ENCODE measurements at regions not wholly inside any gene's neighbourhood (a gene's known extent, or its start where the extent isn't known, plus 50 kb on each side); places are given as distances from the start of the nearest gene placed in this dataset.
"Not testable (repeated sequence)": the region's sequence is repeated elsewhere in the genome, so short reads cannot be mapped to it uniquely, and the experiment has no call there.

GRCh38 chr10:8336629-8337331 lies 282.3 kb downstream of the GATA3 start:
- Histone ChIP-seq H2AK5ac (ENCODE audit: low read length) (no peak overlapping the region), H2BK5ac (ENCODE audit: low read length) (no peak overlapping the region), H3K4me2 (ENCODE audit: low read length) (no peak overlapping the region), H3K79me2 (ENCODE audit: control insufficient read depth, insufficient read depth, low read length) (no peaks in the 10 kb centered on the region), H3K4ac (ENCODE audit: low read depth, low read length) (no peak overlapping the region), H4K5ac (ENCODE audit: low read length) (no peak overlapping the region), H2BK120ac (ENCODE audit: low read depth, low read length) (no peak overlapping the region), H4K8ac (ENCODE audit: low read depth, low read length) (no peak overlapping the region), H3K9ac (ENCODE audit: low read length) (no peak overlapping the region), H2BK15ac (replicated peaks; ENCODE audit: low read depth) (no peak overlapping the region), H3K23ac (ENCODE audit: low read length) (no peak overlapping the region), H3K79me1 (ENCODE audit: low read length) (no peaks in the 10 kb centered on the region), H3K36me3 (ENCODE audit: control insufficient read depth, insufficient read depth, low read length) (no peaks in the 10 kb centered on the region), H3K18ac (ENCODE audit: low read length) (no peak overlapping the region), H3K4me1 (ENCODE audit: control insufficient read depth, low read depth, low read length) (no peaks in the 10 kb centered on the region), H3K56ac (ENCODE audit: low read length) (no peak overlapping the region), H3K27ac (ENCODE audit: low read depth, low read length) (no peak overlapping the region), H3K27me3 (ENCODE audit: insufficient read depth, low read length, poor library complexity) (no peaks in the 10 kb centered on the region), H3K4me3 (ENCODE audit: low read length) (no peak overlapping the region)
- no CpG with 5 or more reads among the region's 19 CpGs for whole genome bisulfite sequencing (ENCODE audit: extremely low coverage, insufficient coverage, low lambda C conversion rate)
- no peak for DNase-seq

GRCh38 chr10:8337332-8337651 lies 282.8 kb downstream of the GATA3 start:
- no peak overlapping the region for H3K4ac ChIP-seq (ENCODE audit: low read depth, low read length)
- no peak overlapping the region for H3K9ac ChIP-seq (ENCODE audit: low read length)
- no peaks in the 10 kb centered on the region for H3K4me1 ChIP-seq (ENCODE audit: control insufficient read depth, low read depth, low read length)
- no peak overlapping the region for H4K8ac ChIP-seq (ENCODE audit: low read depth, low read length)
- H2BK120ac ChIP-seq (ENCODE audit: low read depth, low read length): no peak overlapping the region
- no peak overlapping the region for H3K23ac ChIP-seq (ENCODE audit: low read length)
- no peaks in the 10 kb centered on the region for H3K36me3 ChIP-seq (ENCODE audit: control insufficient read depth, insufficient read depth, low read length)
- H3K4me2 ChIP-seq (ENCODE audit: low read length): no peak overlapping the region
- no peak overlapping the region for H4K5ac ChIP-seq (ENCODE audit: low read length)
- H3K4me3 ChIP-seq (ENCODE audit: low read length): no peak overlapping the region
- no peak overlapping the region for H3K56ac ChIP-seq (ENCODE audit: low read length)
- no CpG with 5 or more reads among the region's 5 CpGs for WGBS (ENCODE audit: extremely low coverage, insufficient coverage, low lambda C conversion rate)
- no peak overlapping the region for H3K18ac ChIP-seq (ENCODE audit: low read length)
- H3K79me1 ChIP-seq (ENCODE audit: low read length): no peaks in the 10 kb centered on the region
- no peak overlapping the region for H2BK5ac ChIP-seq (ENCODE audit: low read length)
- no peaks in the 10 kb centered on the region for H3K79me2 ChIP-seq (ENCODE audit: control insufficient read depth, insufficient read depth, low read length)
- no peak overlapping the region for H2AK5ac ChIP-seq (ENCODE audit: low read length)
- H3K27ac ChIP-seq (ENCODE audit: low read depth, low read length): no peak overlapping the region
- H3K27me3 ChIP-seq (ENCODE audit: insufficient read depth, low read length, poor library complexity): no peaks in the 10 kb centered on the region
- no peak overlapping the region for H2BK15ac ChIP-seq (replicated peaks; ENCODE audit: low read depth)
- no peak for DNase-seq

- Histone ChIP-seq H2BK120ac (ENCODE audit: low read depth, low read length) (no peak overlapping the region), H3K27me3 (ENCODE audit: insufficient read depth, low read length, poor library complexity) (no peaks in the 10 kb centered on the region), H2AK5ac (ENCODE audit: low read length) (no peak overlapping the region), H3K79me2 (ENCODE audit: control insufficient read depth, insufficient read depth, low read length) (no peaks in the 10 kb centered on the region), H3K27ac (ENCODE audit: low read depth, low read length) (no peak overlapping the region), H2BK5ac (ENCODE audit: low read length) (no peak overlapping the region), H4K5ac (ENCODE audit: low read length) (no peak overlapping the region), H3K36me3 (ENCODE audit: control insufficient read depth, insufficient read depth, low read length) (no peaks in the 10 kb centered on the region), H3K18ac (ENCODE audit: low read length) (no peak overlapping the region), H3K23ac (ENCODE audit: low read length) (no peak overlapping the region), H3K56ac (ENCODE audit: low read length) (no peak overlapping the region), H3K4ac (ENCODE audit: low read depth, low read length) (no peak overlapping the region), H3K4me1 (ENCODE audit: control insufficient read depth, low read depth, low read length) (no peaks in the 10 kb centered on the region), H3K79me1 (ENCODE audit: low read length) (no peaks in the 10 kb centered on the region), H2BK15ac (replicated peaks; ENCODE audit: low read depth) (peak overlapping the region; percentile 74), H4K8ac (ENCODE audit: low read depth, low read length) (no peak overlapping the region), H3K9ac (ENCODE audit: low read length) (no peak overlapping the region), H3K4me2 (ENCODE audit: low read length) (no peak overlapping the region), H3K4me3 (ENCODE audit: low read length) (no peak overlapping the region)
- no peak for DNase-seq
- WGBS (ENCODE audit: extremely low coverage, insufficient coverage, low lambda C conversion rate): no CpG with 5 or more reads among the region's 4 CpGs
Observed at GRCh38 chr10:8338177-8338766, 283.8 kb downstream of the GATA3 start.

GRCh38 chr10:8344756-8345155 lies 290.3 kb downstream of the GATA3 start:
- no peak overlapping the region for H2BK15ac ChIP-seq (replicated peaks; ENCODE audit: low read depth)
- H3K4me3 ChIP-seq (ENCODE audit: low read length): no peak overlapping the region
- H4K8ac ChIP-seq (ENCODE audit: low read depth, low read length): no peak overlapping the region
- H3K36me3 ChIP-seq (ENCODE audit: control insufficient read depth, insufficient read depth, low read length): no peaks in the 10 kb centered on the region
- no peak overlapping the region for H3K56ac ChIP-seq (ENCODE audit: low read length)
- no peak for DNase-seq
- H3K79me1 ChIP-seq (ENCODE audit: low read length): no peaks in the 10 kb centered on the region
- H3K9ac ChIP-seq (ENCODE audit: low read length): no peak overlapping the region
- H3K23ac ChIP-seq (ENCODE audit: low read length): no peak overlapping the region
- H2AK5ac ChIP-seq (ENCODE audit: low read length): no peak overlapping the region
- no peak overlapping the region for H3K4ac ChIP-seq (ENCODE audit: low read depth, low read length)
- no peak overlapping the region for H3K4me2 ChIP-seq (ENCODE audit: low read length)
- H3K27ac ChIP-seq (ENCODE audit: low read depth, low read length): no peak overlapping the region
- no peak overlapping the region for H2BK120ac ChIP-seq (ENCODE audit: low read depth, low read length)
- no CpG with 5 or more reads among the region's 1 CpG for WGBS (ENCODE audit: extremely low coverage, insufficient coverage, low lambda C conversion rate)
- no peaks in the 10 kb centered on the region for H3K27me3 ChIP-seq (ENCODE audit: insufficient read depth, low read length, poor library complexity)
- no peaks in the 10 kb centered on the region for H3K79me2 ChIP-seq (ENCODE audit: control insufficient read depth, insufficient read depth, low read length)
- no peaks in the 10 kb centered on the region for H3K4me1 ChIP-seq (ENCODE audit: control insufficient read depth, low read depth, low read length)
- no peak overlapping the region for H4K5ac ChIP-seq (ENCODE audit: low read length)
- H3K18ac ChIP-seq (ENCODE audit: low read length): no peak overlapping the region
- H2BK5ac ChIP-seq (ENCODE audit: low read length): no peak overlapping the region

GRCh38 chr10:8346861-8347260 lies 292.4 kb downstream of the GATA3 start:
- Histone ChIP-seq H2BK15ac (replicated peaks; ENCODE audit: low read depth) (no peak overlapping the region), H3K79me1 (ENCODE audit: low read length) (no peaks in the 10 kb centered on the region), H3K56ac (ENCODE audit: low read length) (no peak overlapping the region), H3K4me2 (ENCODE audit: low read length) (no peak overlapping the region), H2BK5ac (ENCODE audit: low read length) (no peak overlapping the region), H3K4me3 (ENCODE audit: low read length) (no peak overlapping the region), H3K4me1 (ENCODE audit: control insufficient read depth, low read depth, low read length) (no peaks in the 10 kb centered on the region), H3K18ac (ENCODE audit: low read length) (no peak overlapping the region), H2AK5ac (ENCODE audit: low read length) (no peak overlapping the region), H3K79me2 (ENCODE audit: control insufficient read depth, insufficient read depth, low read length) (no peaks in the 10 kb centered on the region), H3K27me3 (ENCODE audit: insufficient read depth, low read length, poor library complexity) (no peaks in the 10 kb centered on the region), H4K8ac (ENCODE audit: low read depth, low read length) (no peak overlapping the region), H3K9ac (ENCODE audit: low read length) (no peak overlapping the region), H3K36me3 (ENCODE audit: control insufficient read depth, insufficient read depth, low read length) (no peaks in the 10 kb centered on the region), H3K4ac (ENCODE audit: low read depth, low read length) (no peak overlapping the region), H4K5ac (ENCODE audit: low read length) (no peak overlapping the region), H3K23ac (ENCODE audit: low read length) (no peak overlapping the region), H2BK120ac (ENCODE audit: low read depth, low read length) (no peak overlapping the region), H3K27ac (ENCODE audit: low read depth, low read length) (no peak overlapping the region)
- peak; percentile 86 for DNase-seq
- WGBS (ENCODE audit: extremely low coverage, insufficient coverage, low lambda C conversion rate): no CpG with 5 or more reads among the region's 1 CpG

GRCh38 chr10:8347614-8348013 lies 293.1 kb downstream of the GATA3 start:
- not testable (repeated sequence) for H3K9ac ChIP-seq (ENCODE audit: low read length)
- WGBS (ENCODE audit: extremely low coverage, insufficient coverage, low lambda C conversion rate): no CpG with 5 or more reads among the region's 4 CpGs

More at GRCh38 chr10:8347614-8348013, 293.1 kb downstream of the GATA3 start:
- H3K79me2 ChIP-seq (ENCODE audit: control insufficient read depth, insufficient read depth, low read length); DNase-seq; H3K79me1 ChIP-seq (ENCODE audit: low read length); H3K4me3 ChIP-seq (ENCODE audit: low read length); H3K27me3 ChIP-seq (ENCODE audit: insufficient read depth, low read length, poor library complexity); H3K4me2 ChIP-seq (ENCODE audit: low read length); H2BK15ac ChIP-seq (replicated peaks; ENCODE audit: low read depth); H2BK5ac ChIP-seq (ENCODE audit: low read length); H2BK120ac ChIP-seq (ENCODE audit: low read depth, low read length); H3K56ac ChIP-seq (ENCODE audit: low read length); H3K18ac ChIP-seq (ENCODE audit: low read length); H3K27ac ChIP-seq (ENCODE audit: low read depth, low read length); H3K23ac ChIP-seq (ENCODE audit: low read length); H2AK5ac ChIP-seq (ENCODE audit: low read length); H3K36me3 ChIP-seq (ENCODE audit: control insufficient read depth, insufficient read depth, low read length); H3K4me1 ChIP-seq (ENCODE audit: control insufficient read depth, low read depth, low read length); H3K4ac ChIP-seq (ENCODE audit: low read depth, low read length); H4K5ac ChIP-seq (ENCODE audit: low read length); H4K8ac ChIP-seq (ENCODE audit: low read depth, low read length): not testable (repeated sequence)

All from mesendoderm (in vitro differentiated cells).